ENCODE measurements at regions not wholly inside any gene's neighbourhood (a gene's known extent, or its start where the extent isn't known, plus 50 kb on each side); places are given as distances from the start of the nearest gene placed in this dataset.

DNA sequence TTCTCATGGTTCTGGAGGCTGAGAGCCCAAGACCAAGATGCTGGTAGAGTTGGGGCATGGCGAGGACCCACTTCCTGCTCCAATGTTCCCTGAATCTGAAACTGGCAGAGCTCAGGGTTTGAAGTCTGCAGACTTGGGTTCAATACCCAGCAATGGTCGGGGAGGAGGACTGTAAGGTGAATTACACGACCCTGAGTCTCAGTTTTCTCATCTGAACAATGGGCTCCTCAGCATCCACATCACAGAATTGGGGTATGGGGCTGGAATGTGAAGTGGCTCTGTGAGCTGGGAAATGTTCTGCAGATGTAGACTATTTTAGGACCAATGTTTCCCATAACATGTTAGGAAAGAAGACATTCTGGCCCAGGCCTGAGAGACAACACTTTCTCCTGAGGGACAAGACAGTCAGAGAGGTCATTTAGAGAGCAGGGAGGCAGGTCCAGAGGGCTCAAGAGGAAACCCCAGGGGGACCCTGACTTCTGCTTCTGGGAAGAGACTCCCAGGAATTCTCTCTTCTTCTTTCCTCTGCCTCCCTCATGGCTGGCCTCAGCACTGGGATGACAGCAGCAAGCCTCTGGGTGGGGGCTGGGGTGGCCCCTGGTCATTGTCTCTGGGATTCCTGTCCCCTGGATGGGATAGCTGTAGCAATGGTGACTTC, 141.3 kb upstream of the PMEPA1 start:
- no peak for TF ChIP-seq CBX2 (IDR thresholded peaks at IDR 0.05; ENCODE audit: borderline replicate concordance, low read depth)
- no peak for TF ChIP-seq ZC3H11A (IDR thresholded peaks at IDR 0.05)
- TF ChIP-seq, protein P1, sequence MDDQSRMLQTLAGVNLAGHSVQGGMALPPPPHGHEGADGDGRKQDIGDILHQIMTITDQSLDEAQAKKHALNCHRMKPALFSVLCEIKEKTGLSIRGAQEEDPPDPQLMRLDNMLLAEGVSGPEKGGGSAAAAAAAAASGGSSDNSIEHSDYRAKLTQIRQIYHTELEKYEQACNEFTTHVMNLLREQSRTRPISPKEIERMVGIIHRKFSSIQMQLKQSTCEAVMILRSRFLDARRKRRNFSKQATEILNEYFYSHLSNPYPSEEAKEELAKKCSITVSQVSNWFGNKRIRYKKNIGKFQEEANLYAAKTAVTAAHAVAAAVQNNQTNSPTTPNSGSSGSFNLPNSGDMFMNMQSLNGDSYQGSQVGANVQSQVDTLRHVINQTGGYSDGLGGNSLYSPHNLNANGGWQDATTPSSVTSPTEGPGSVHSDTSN (IDR thresholded peaks at IDR 0.05) = no peak
- TF ChIP-seq CEBPB (IDR thresholded peaks at IDR 0.05) = no peak
- TF ChIP-seq RNF2 (IDR thresholded peaks at IDR 0.05; ENCODE audit: borderline replicate concordance, low read depth) = no peak
- Histone ChIP-seq H3K4me1 (no peaks in the 10 kb centered on the region), H3K27ac (peak overlapping the region in 1 of 2 experiments; percentile 29; a peak in 1 of 6 replicates), H3K9me3 (no peaks in the 10 kb centered on the region), H3K4me2 (no peak overlapping the region), H3K4me3 (no peak overlapping the region)
- ChIA-PET POLR2A (no interaction called here), CTCF (no interaction called here)
- FAIRE-seq = no peak
- WGBS (ENCODE audit: missing lambda C conversion rate) = 35% methylated on average over 3 of the region's 3 CpGs
- no peak for DNase-seq (ENCODE audit: low read depth in 1 of 2, low spot score in 1 of 2)
- ATAC-seq = no peak

DNA sequence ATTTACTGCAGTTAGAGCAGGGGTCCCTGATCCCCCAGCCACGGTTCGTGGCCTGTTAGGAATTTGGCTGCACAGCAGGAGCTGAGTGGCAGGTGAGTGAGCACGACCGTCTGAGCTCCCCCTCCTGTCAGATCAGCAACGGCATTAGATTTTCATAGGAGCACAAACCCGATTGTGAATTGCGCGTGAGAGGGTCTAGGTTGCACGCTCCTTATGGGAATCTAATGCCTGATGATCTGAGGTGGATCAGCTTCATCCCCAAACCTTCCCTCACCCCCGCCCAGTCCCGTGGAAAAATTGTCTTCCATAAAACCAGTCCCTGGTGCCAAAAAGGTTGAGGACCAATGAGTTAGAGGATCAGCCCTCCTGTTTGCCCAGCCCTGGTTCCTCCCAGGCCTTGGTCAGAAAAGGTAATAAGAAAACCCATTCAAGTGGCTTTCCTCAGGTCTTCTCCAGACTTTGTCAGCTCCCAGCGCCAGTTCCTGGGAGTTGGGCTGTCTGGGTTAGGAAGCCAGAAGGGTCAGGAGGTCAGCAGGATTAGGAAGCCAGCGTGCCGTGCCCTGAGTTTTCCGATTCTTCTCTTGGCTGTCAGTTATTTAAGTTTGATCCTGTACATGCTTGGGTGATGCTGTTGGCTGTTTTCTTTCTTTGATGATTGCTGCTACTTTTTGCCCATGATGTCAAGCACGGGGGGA, 139.9 kb upstream of the PMEPA1 start:
- H3K27ac ChIP-seq = no peak overlapping the region
- DNase-seq (ENCODE audit: low read depth in 1 of 2, low spot score in 1 of 2) (no peak), FAIRE-seq (no peak), ATAC-seq (no peak)
- POLR2A ChIA-PET = no interaction called here
- H3K4me2 ChIP-seq = no peak overlapping the region
- no peak overlapping the region for H3K4me3 ChIP-seq
- CTCF ChIA-PET = no interaction called here
- WGBS (ENCODE audit: missing lambda C conversion rate) = 87% methylated on average over 16 of the region's 16 CpGs
- TF ChIP-seq E2F6 (IDR thresholded peaks at IDR 0.05; ENCODE audit: borderline replicate concordance, low read depth) = no peak
- TF ChIP-seq HEYL (CRISPR knock-in tag; IDR thresholded peaks at IDR 0.05) = no peak
- TF ChIP-seq, protein P2, sequence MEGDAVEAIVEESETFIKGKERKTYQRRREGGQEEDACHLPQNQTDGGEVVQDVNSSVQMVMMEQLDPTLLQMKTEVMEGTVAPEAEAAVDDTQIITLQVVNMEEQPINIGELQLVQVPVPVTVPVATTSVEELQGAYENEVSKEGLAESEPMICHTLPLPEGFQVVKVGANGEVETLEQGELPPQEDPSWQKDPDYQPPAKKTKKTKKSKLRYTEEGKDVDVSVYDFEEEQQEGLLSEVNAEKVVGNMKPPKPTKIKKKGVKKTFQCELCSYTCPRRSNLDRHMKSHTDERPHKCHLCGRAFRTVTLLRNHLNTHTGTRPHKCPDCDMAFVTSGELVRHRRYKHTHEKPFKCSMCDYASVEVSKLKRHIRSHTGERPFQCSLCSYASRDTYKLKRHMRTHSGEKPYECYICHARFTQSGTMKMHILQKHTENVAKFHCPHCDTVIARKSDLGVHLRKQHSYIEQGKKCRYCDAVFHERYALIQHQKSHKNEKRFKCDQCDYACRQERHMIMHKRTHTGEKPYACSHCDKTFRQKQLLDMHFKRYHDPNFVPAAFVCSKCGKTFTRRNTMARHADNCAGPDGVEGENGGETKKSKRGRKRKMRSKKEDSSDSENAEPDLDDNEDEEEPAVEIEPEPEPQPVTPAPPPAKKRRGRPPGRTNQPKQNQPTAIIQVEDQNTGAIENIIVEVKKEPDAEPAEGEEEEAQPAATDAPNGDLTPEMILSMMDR (IDR thresholded peaks at IDR 0.05) = no peak
- TF ChIP-seq MYC (IDR thresholded peaks at IDR 0.05; ENCODE audit: borderline replicate concordance, low read length) = no peak
- TF ChIP-seq, protein P3, sequence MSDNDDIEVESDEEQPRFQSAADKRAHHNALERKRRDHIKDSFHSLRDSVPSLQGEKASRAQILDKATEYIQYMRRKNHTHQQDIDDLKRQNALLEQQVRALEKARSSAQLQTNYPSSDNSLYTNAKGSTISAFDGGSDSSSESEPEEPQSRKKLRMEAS (IDR thresholded peaks at IDR 0.05) = no peak
- no peak for TF ChIP-seq CHD4 (IDR thresholded peaks at IDR 0.05; ENCODE audit: borderline replicate concordance)
- no peak for TF ChIP-seq HMGXB4 (CRISPR knock-in tag; IDR thresholded peaks at IDR 0.05; ENCODE audit: borderline replicate concordance)
- no peak for TF ChIP-seq JUN (IDR thresholded peaks at IDR 0.05)
- TF ChIP-seq NFE2L2 (conservative IDR thresholded peaks at IDR 0.05; ENCODE audit: low read length) = no peak
- no peak for TF ChIP-seq FOSB (CRISPR knock-in tag; IDR thresholded peaks at IDR 0.05)
- no peak for TF ChIP-seq HOXA7 (CRISPR knock-in tag; IDR thresholded peaks at IDR 0.05)
- TF ChIP-seq RCOR1 (IDR thresholded peaks at IDR 0.05; ENCODE audit: low read depth, low read length) = no peak
- no peak for TF ChIP-seq FOXS1 (CRISPR knock-in tag; IDR thresholded peaks at IDR 0.05)
- no peak for TF ChIP-seq RARB (CRISPR knock-in tag; IDR thresholded peaks at IDR 0.05)
- TF ChIP-seq JUNB (IDR thresholded peaks at IDR 0.05) = no peak
- no peak for TF ChIP-seq PHF8 (IDR thresholded peaks at IDR 0.05; ENCODE audit: borderline replicate concordance, low read depth)
- TF ChIP-seq POLR2AphosphoS2 (conservative IDR thresholded peaks at IDR 0.05; ENCODE audit: low read length) = no peak
- TF ChIP-seq CBX8 (IDR thresholded peaks at IDR 0.05) = no peak
- TF ChIP-seq GATA3 (IDR thresholded peaks at IDR 0.05; ENCODE audit: borderline replicate concordance) = no peak
- H3K4me1 ChIP-seq = no peaks in the 10 kb centered on the region
- H3K9me3 ChIP-seq = no peaks in the 10 kb centered on the region

All from A549 (cell line).